ENCODE measurements at regions not wholly inside any gene's neighbourhood (a gene's known extent, or its start where the extent isn't known, plus 50 kb on each side); places are given as distances from the start of the nearest gene placed in this dataset. TPM values are rescaled to one million over a fixed set of nuclear protein-coding genes. Genes with fewer than 3 reads are reported as not detected.
"Not testable (repeated sequence)": the region's sequence is repeated elsewhere in the genome, so short reads cannot be mapped to it uniquely, and the experiment has no call there.

DNA sequence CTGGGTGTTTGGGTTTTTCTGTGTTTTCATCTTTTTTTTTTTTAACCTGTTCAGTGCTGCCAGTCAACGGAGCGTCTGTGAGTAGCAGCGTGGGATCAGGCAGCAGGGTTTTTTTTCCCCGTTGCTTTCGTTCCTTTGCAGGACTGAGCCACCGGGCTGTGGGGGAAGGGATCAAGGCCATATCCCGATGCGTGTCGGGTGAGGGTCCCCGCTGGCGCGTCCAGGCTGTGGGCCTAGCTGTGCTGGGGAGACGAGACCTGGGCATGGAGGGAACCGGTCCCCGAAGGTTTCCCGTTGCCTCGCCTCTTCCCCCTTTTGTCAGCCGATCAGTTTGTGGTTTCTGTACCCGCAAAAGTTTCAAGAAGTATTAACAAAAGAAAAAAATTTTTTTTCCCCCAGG, 218.1 kb downstream of the POTED start:
- intact Hi-C loops (cut with DNase I); H3K36me3 ChIP-seq; H3K27me3 ChIP-seq; H3K27ac ChIP-seq; H3K9me3 ChIP-seq; H3K4me1 ChIP-seq; DNase-seq; H3K4me3 ChIP-seq (replicated peaks in 1 of 3): not testable (repeated sequence)
- WGBS, 2 donors = 91 to 94% methylated on average over 19 of the region's 19 CpGs

DNA sequence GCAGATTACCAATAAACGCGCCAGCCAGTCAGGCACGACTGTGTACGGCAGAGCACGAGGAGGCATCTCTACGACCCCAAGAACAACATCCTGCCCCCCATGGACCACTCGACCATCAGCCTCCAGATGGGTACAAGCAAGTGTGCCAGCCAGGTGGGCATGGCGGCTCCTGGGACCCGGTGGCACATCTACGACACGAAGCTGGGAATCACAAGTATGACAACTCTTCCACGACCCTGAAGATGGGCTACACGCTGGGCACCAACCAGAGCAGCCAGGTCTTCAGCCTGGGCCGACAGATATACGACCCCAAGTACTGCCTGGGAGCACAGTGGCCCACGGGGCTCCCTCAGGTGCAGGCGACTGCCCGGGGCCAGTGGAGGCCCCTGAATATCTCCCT, 217.6 kb downstream of the POTED start:
- H3K27ac ChIP-seq = no peak overlapping the region
- intact Hi-C loops (cut with DNase I) = no loop called here
- no peaks in the 10 kb centered on the region for H3K36me3 ChIP-seq
- 81 to 88% methylated on average over 7 to 14 of the region's 18 CpGs for WGBS, 2 donors
- no peak for TF ChIP-seq POLR2A (IDR thresholded peaks at IDR 0.05)
- TF ChIP-seq, protein P1, sequence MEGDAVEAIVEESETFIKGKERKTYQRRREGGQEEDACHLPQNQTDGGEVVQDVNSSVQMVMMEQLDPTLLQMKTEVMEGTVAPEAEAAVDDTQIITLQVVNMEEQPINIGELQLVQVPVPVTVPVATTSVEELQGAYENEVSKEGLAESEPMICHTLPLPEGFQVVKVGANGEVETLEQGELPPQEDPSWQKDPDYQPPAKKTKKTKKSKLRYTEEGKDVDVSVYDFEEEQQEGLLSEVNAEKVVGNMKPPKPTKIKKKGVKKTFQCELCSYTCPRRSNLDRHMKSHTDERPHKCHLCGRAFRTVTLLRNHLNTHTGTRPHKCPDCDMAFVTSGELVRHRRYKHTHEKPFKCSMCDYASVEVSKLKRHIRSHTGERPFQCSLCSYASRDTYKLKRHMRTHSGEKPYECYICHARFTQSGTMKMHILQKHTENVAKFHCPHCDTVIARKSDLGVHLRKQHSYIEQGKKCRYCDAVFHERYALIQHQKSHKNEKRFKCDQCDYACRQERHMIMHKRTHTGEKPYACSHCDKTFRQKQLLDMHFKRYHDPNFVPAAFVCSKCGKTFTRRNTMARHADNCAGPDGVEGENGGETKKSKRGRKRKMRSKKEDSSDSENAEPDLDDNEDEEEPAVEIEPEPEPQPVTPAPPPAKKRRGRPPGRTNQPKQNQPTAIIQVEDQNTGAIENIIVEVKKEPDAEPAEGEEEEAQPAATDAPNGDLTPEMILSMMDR (IDR thresholded peaks at IDR 0.05) = no peak
- no peaks in the 10 kb centered on the region for H3K27me3 ChIP-seq
- no peaks in the 10 kb centered on the region for H3K4me1 ChIP-seq
- DNase-seq = no peak
- H3K9me3 ChIP-seq = no peaks in the 10 kb centered on the region
- no peak overlapping the region for H3K4me3 ChIP-seq (replicated peaks in 1 of 3)

DNA sequence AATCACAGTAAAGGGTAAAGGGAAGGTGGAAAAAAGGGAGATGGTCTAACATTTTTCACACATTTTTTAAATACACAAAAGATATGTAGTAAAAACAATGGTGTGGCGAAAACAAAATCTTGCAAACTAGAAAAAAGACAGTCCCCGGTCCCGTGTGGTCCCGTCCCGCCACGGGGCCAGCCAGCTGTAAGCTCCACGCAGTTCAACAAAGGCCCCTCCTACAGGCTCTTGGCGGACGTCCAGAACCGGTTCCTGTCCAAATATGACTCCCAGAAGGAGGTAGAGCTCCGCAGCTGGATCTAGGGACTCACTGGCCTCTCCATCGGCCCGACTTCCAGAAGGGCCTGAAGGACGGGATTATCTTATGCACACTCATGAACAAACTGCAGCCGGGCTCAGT, 216.9 kb downstream of the POTED start:
- DNase-seq; H3K27ac ChIP-seq; intact Hi-C loops (cut with DNase I); H3K36me3 ChIP-seq; H3K27me3 ChIP-seq; H3K9me3 ChIP-seq; H3K4me3 ChIP-seq (replicated peaks in 1 of 3); H3K4me1 ChIP-seq: not testable (repeated sequence)
- 85 to 92% methylated on average over 15 of the region's 15 CpGs for WGBS, 2 donors

DNA sequence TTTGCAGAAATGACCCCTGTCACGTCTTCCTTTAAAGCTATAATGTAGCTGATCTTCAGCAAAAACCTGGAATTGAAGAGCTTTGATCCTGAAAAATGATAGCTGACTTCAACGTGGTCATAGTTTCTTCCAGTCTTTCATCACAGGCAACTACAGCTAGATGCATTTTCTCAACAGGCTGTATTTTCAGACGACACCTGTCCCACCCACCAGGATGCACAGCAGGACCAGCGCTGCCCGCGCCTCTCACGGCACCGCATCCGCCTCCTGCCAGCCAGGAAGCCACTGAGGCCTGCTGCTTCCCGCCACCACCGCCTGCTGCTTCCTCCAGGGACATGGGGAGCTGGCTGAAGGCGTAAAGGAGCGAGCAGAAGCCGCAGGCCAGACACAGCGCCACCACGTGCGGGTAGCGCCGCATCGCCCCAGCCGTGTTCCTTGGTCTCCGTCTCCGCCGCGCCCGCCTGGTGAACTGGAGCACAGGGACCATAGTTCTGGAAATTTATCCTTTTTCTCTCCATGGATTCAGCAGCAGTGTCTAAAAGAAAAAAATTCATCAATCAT, 215.7 kb downstream of the POTED start:
- WGBS, 2 donors = 54 to 57% methylated on average over 9 to 15 of the region's 26 CpGs
- H3K4me1 ChIP-seq; H3K36me3 ChIP-seq; intact Hi-C loops (cut with DNase I); DNase-seq; H3K27me3 ChIP-seq; H3K9me3 ChIP-seq; H3K27ac ChIP-seq; H3K4me3 ChIP-seq (replicated peaks in 1 of 3): not testable (repeated sequence)

DNA sequence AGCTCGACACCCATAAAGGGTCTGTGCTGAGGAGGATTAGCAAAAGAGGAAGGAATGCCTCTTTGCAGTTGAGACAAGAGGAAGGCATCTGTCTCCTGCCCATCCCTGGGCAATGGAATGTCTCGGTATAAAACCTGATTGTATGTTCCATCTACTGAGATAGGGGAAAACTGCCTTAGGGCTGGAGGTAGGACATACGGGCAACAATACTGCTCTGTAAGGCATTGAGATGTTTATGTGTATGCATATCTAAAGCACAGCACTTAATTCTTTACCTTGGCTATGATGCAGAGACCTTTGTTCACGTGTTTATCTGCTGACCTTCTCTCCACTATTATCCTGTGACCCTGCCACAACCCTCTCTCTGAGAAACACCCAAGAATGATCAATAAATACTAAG, 210.7 kb downstream of the POTED start:
- H3K4me3 ChIP-seq (replicated peaks in 1 of 3); H3K27ac ChIP-seq; DNase-seq; H3K27me3 ChIP-seq; intact Hi-C loops (cut with DNase I); H3K9me3 ChIP-seq; H3K4me1 ChIP-seq; H3K36me3 ChIP-seq: not testable (repeated sequence)
- 56 to 61% methylated on average over 3 to 4 of the region's 4 CpGs for WGBS, 2 donors

DNA sequence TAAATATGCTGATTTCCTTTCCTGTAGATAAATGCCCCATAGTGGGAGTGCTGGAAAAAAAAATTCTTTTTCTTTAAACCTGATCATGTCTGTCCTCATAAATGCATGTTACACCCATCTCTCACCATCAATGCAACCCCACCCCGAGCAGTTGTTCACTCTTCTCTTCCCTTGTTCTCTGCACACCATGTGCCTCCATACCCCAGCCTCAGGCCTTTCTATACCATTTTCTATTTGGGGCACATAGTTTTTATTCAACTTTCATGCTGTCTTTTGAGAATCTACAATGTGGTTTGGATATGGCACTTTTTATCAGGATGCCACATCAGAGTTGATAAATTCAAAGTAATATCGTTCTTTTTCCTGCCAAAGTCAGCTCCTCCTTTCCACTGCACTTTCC, 202.6 kb downstream of the POTED start:
- H3K4me1 ChIP-seq; intact Hi-C loops (cut with DNase I); H3K9me3 ChIP-seq; H3K27me3 ChIP-seq; H3K27ac ChIP-seq; H3K36me3 ChIP-seq; H3K4me3 ChIP-seq (replicated peaks in 1 of 3); DNase-seq: not testable (repeated sequence)
- 54 to 55% methylated on average over 2 of the region's 2 CpGs for WGBS, 2 donors

DNA sequence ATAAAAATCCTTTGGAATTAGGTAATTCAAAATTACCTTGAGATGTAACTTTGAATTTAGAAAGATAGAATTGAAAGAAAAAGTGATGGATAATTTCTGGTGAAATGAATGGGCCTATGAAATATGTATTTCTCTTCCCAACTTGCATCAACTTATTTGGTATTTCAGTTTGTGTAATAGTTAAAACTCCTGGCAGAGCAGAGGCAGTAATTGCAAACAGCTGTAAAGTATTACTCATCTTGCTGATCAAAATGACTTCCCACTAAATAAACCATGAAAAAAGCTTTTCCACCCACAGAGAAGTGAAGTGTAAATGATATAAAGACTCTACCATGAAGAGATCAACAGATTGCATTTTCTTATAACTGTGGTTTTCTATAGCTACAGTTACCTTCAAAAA, 201.0 kb downstream of the POTED start:
- DNase-seq; H3K27me3 ChIP-seq; H3K9me3 ChIP-seq; H3K4me1 ChIP-seq; H3K36me3 ChIP-seq; H3K27ac ChIP-seq; intact Hi-C loops (cut with DNase I); H3K4me3 ChIP-seq (replicated peaks in 1 of 3): not testable (repeated sequence)

DNA sequence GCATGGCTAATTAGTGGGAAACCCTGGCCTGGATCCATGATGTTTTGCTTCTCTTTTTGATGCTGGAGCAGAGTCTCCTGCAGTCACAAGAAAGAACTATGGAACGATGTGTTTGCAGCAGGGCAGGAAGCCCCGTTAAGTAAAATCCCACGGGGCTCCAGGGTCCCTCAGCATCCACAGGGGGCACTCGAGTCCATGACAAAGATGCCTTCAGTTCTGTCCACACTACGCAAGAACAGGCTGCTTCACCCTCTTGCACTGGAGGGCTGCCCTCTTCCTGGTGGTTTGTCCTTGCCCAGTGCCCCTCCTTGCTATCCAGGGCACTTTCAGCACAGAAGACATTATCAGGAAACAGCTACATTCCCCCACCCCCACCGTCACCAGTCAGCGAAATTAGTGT, 196.9 kb downstream of the POTED start:
- H3K36me3 ChIP-seq; DNase-seq; H3K27me3 ChIP-seq; H3K4me1 ChIP-seq; H3K9me3 ChIP-seq; H3K27ac ChIP-seq; H3K4me3 ChIP-seq (replicated peaks in 1 of 3); intact Hi-C loops (cut with DNase I): not testable (repeated sequence)
- WGBS, 2 donors = 67% methylated on average over 5 of the region's 7 CpGs

DNA sequence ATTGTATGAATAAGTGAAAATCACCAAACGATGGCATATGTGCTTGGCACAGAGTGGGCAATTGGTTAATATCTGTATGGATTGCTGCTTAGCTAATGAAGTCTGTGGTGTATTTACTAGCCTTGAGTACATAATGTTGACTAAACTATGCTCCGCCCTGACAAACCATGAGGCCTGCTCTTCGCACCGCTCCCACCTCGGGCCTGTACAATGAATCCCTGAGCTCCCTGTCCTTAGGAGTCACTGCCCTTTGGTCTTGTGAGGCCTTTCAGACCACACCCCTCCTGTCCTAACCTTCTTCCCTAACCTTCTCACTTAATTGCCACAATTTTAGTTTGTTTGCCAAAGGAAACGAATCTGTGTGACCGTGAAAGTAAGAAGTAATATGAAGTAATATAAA, 193.2 kb downstream of the POTED start:
- H3K9me3 ChIP-seq; H3K4me3 ChIP-seq (replicated peaks in 1 of 3); H3K27me3 ChIP-seq; H3K27ac ChIP-seq; H3K4me1 ChIP-seq; intact Hi-C loops (cut with DNase I); DNase-seq; H3K36me3 ChIP-seq: not testable (repeated sequence)
- WGBS, 2 donors = 80 to 83% methylated on average over 7 of the region's 7 CpGs

Small RNA genes lying in the stretch of these regions (small RNA-seq; reads per million reads assigned to genes)
- not detected for gene RNU6-954P
- gene ZNF114P1 = not detected
